Type B pancreatic cell (in vitro differentiated cells): ENCODE measurements at regions not wholly inside any gene's neighbourhood (a gene's known extent, or its start where the extent isn't known, plus 50 kb on each side); places are given as distances from the start of the nearest gene placed in this dataset.
"Not testable (repeated sequence)": the region's sequence is repeated elsewhere in the genome, so short reads cannot be mapped to it uniquely, and the experiment has no call there.

ENCODE experiments used
- DNase-seq: peaks from one replicate; pipeline ENCODE4 v3.0.0; 2021; ENCODE audit warnings: mixed read lengths; ENCODE audit not compliant: unreplicated experiment; ENCODE audit errors: extremely low spot score
- H3K27ac Mint-ChIP-seq: 2 replicates; pipeline ENCODE4 v1.8.0; 2021; ENCODE audit warnings: mild to moderate bottlenecking, mixed read lengths
- H3K27me3 Mint-ChIP-seq: 2 replicates; pipeline ENCODE4 v1.8.0; 2021; ENCODE audit warnings: mixed read lengths
- H3K36me3 Mint-ChIP-seq: 2 replicates; pipeline ENCODE4 v1.8.0; 2021; ENCODE audit warnings: mixed read lengths
- H3K4me1 Mint-ChIP-seq: one replicate; pipeline ENCODE4 v1.8.0; 2021; ENCODE audit warnings: mixed read lengths; ENCODE audit not compliant: unreplicated experiment
- H3K4me3 Mint-ChIP-seq: 2 replicates; pipeline ENCODE4 v1.8.0; 2021; ENCODE audit warnings: mild to moderate bottlenecking, mixed read lengths
- H3K9me3 Mint-ChIP-seq: 2 replicates; pipeline ENCODE4 v1.8.0; 2021; ENCODE audit warnings: mixed read lengths
- CTCF ChIP-seq: fragments of 200-600 bp; sonication (generic); conservative IDR thresholded peaks from 2 replicates; pipeline ENCODE4 v1.5.0; 2021; ENCODE audit warnings: antibody characterized with exemption, mild to moderate bottlenecking

- no peaks in the 10 kb centered on the region for H3K9me3 Mint-ChIP-seq
- H3K4me1 Mint-ChIP-seq: peaks cover 28% of the 10 kb centered on the region
- H3K4me3 Mint-ChIP-seq: no peak overlapping the region
- no peaks in the 10 kb centered on the region for H3K27me3 Mint-ChIP-seq
- no peaks in the 10 kb centered on the region for H3K36me3 Mint-ChIP-seq
- H3K27ac Mint-ChIP-seq: no peak overlapping the region
- TF ChIP-seq CTCF: no peak
- no peak for DNase-seq
Measured at GRCh38 chr10:114719311-114719710, 61.2 kb upstream of the ABLIM1 start.

DNA sequence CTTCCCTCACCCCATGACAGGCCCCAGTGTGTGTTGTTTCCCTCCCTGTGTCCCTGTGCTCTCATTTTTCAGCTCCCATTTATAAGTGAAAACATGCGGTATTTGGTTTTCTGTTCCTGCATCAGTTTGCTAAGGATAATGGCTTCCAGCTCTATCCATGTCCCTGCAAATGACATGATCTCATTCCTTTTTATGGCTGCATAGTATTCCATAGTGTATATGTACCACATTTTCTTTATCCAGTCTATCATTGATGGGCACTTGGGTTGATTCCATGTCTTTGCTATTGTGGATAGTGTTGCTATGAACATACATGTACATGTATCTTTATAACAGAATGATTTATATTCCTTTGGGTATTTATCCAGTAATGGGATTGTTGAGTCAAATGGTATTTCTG lies 61.9 kb upstream of the ABLIM1 start:
- not testable (repeated sequence) for H3K4me3 Mint-ChIP-seq, H3K27ac Mint-ChIP-seq, DNase-seq, H3K27me3 Mint-ChIP-seq, H3K36me3 Mint-ChIP-seq, H3K9me3 Mint-ChIP-seq
- peaks cover 21% of the 10 kb centered on the region for H3K4me1 Mint-ChIP-seq

DNA sequence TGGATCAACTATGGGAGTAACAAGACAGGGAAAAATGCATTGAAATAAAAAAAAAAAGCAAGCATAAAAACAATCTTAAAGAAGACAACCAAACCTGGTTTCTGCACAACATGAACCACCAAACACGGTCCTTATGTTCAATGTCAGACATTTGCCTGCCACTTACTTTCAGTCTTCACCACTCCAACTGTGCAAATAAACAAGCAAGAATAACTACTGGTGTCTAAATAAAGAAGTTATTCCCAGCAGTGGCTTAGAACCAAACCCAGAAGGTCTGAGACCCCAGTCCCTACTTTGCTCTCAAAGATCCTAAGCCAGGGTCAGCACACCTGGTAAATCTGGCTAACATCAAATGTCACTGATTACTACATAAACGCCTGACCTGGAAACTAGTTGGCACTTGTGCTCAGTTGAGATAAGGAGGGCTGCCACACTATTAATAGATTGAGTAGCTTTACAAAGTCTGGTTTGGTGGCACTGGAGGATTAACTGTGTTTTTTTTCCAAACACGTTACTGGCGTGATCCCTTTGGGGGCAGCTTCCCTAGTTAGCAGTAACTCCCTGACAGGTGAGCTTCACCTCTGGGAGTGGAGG lies 62.7 kb upstream of the ABLIM1 start:
- no peaks in the 10 kb centered on the region for H3K9me3 Mint-ChIP-seq
- H3K4me3 Mint-ChIP-seq: no peak overlapping the region
- no peak overlapping the region for H3K27ac Mint-ChIP-seq
- no peaks in the 10 kb centered on the region for H3K27me3 Mint-ChIP-seq
- no peak for TF ChIP-seq CTCF
- H3K36me3 Mint-ChIP-seq: no peaks in the 10 kb centered on the region
- H3K4me1 Mint-ChIP-seq: peaks cover 15% of the 10 kb centered on the region
- no peak for DNase-seq

DNA sequence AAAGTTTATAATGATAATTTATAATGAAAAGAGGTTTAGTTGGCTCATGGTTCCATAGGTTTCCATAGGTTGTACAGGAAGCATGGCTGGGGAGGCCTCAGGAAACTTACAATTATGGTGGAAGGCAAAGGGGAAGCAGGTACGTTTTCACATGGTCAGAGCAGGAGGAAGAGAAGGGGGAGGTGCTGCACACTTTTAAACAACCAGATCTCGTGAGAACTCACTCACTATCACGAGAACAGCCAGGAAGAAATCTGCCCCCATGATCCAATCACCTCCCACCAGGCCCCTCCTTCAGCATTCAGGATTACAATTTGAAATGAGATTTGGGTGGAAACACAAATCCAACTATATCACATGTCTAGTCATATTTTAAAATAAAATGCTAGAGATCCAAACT lies 64.1 kb upstream of the ABLIM1 start:
- H3K27me3 Mint-ChIP-seq, H3K4me3 Mint-ChIP-seq, H3K36me3 Mint-ChIP-seq, DNase-seq, H3K9me3 Mint-ChIP-seq, H3K27ac Mint-ChIP-seq: not testable (repeated sequence)
- peaks cover 12% of the 10 kb centered on the region for H3K4me1 Mint-ChIP-seq

DNA sequence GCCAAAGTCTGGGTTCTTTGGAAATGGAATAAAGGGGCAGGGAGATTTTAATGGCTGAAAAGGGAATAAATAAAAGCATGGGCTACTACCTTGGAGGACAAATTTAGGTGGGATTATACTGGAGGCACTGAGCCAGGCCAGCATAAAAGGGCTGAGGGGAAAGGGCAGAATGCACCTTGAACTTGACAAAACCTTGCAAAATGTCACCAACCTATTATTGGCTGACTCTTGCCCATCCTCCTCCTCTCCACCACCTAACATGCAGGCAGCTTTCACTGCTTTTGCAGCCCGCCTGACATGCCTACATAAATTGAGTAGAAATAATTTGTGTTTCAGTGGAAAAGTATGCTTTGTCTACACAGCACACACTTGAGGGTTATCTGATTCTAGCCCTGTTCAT lies 65.3 kb upstream of the ABLIM1 start:
- Mint-ChIP-seq H3K4me1 (peaks cover 8% of the 10 kb centered on the region), H3K4me3 (no peak overlapping the region), H3K27me3 (no peaks in the 10 kb centered on the region), H3K9me3 (no peaks in the 10 kb centered on the region), H3K27ac (no peak overlapping the region), H3K36me3 (no peaks in the 10 kb centered on the region)
- no peak for DNase-seq
- no peak for TF ChIP-seq CTCF

GRCh38 chr10:114723991-114724715 lies 66.1 kb upstream of the ABLIM1 start:
- no peaks in the 10 kb centered on the region for H3K9me3 Mint-ChIP-seq
- DNase-seq: no peak
- no peaks in the 10 kb centered on the region for H3K27me3 Mint-ChIP-seq
- no peak for TF ChIP-seq CTCF
- no peaks in the 10 kb centered on the region for H3K4me1 Mint-ChIP-seq
- no peaks in the 10 kb centered on the region for H3K36me3 Mint-ChIP-seq
- H3K27ac Mint-ChIP-seq: no peak overlapping the region
- no peak overlapping the region for H3K4me3 Mint-ChIP-seq
